ENCODE measurements at regions not wholly inside any gene's neighbourhood (a gene's known extent, or its start where the extent isn't known, plus 50 kb on each side); places are given as distances from the start of the nearest gene placed in this dataset.

DNA sequence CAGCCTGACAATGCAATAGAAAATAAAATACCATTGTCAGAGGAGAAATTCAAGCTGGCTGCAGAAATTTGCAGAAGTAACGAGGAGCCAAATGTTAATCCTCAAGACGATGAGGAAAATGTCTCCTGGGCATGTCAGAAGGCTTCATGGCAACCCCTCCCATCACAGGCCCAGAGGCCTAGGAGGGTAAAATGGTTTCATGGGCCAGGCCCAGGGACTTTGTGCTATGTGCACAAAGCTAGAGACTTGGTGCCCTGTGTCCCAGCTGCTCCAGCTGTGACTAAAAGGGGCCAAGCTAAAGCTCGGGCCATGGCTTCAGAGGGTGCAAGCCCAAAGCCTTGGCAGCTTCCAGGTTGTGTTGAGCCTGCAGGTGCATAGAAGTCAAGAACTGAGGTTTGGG is 431.7 kb downstream of the LMO7 start:
- TF ChIP-seq, protein P1, sequence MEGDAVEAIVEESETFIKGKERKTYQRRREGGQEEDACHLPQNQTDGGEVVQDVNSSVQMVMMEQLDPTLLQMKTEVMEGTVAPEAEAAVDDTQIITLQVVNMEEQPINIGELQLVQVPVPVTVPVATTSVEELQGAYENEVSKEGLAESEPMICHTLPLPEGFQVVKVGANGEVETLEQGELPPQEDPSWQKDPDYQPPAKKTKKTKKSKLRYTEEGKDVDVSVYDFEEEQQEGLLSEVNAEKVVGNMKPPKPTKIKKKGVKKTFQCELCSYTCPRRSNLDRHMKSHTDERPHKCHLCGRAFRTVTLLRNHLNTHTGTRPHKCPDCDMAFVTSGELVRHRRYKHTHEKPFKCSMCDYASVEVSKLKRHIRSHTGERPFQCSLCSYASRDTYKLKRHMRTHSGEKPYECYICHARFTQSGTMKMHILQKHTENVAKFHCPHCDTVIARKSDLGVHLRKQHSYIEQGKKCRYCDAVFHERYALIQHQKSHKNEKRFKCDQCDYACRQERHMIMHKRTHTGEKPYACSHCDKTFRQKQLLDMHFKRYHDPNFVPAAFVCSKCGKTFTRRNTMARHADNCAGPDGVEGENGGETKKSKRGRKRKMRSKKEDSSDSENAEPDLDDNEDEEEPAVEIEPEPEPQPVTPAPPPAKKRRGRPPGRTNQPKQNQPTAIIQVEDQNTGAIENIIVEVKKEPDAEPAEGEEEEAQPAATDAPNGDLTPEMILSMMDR (IDR thresholded peaks at IDR 0.05) = no peak
- no peak for TF ChIP-seq POLR2A (IDR thresholded peaks at IDR 0.05)
- TF ChIP-seq EP300 (IDR thresholded peaks at IDR 0.05) = no peak

Data from tibial nerve (tissue), 4 donors.